Skin epidermis (tissue), 12 donors: ENCODE measurements at regions not wholly inside any gene's neighbourhood (a gene's known extent, or its start where the extent isn't known, plus 50 kb on each side); places are given as distances from the start of the nearest gene placed in this dataset.
A peak's percentile ranks its signal among the peaks of the same experiment; 100 is the strongest.

Experiments
- H3K27ac ChIP-seq, 21 experiments: fragments of 200-600 bp; sonication (generic) in 11 of 21; one replicate each; pipeline ENCODE4 v1.5.0; 2020; ENCODE audit warnings: mild to moderate bottlenecking in 3 of 21, inconsistent platforms in 2 of 21, moderate library complexity in 2 of 21
- H3K4me3 ChIP-seq, 7 experiments: fragments of 200-600 bp; sonication (generic) in 2 of 7; one replicate each; pipeline ENCODE4 v1.5.0; 2020; ENCODE audit warnings: inconsistent platforms in 2 of 7, mild to moderate bottlenecking in 2 of 7, moderate library complexity in 1 of 7

DNA sequence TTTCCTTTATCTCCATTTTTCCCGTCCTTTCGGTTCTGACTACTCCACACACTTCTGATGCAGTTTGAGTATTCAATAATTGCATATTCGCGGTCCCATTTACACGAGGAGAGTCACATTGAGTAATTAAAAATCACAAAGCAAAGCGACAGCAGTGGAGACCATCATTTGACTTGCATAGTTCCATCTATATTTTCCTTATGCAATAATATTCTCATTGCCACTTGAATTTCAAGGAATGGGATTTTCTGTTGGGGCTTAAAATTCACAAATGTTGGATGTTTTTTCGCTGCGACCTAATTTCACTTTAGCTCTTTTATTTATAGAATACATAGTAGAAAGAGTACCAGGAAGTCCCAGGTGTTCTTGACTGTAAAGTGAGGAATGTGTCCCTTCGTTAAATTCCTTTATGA is 186.8 kb downstream of the ZEB2 start:
- Histone ChIP-seq H3K27ac (peak overlapping the region in 17 of 21 experiments; percentile 36 to 96 (median 81)), H3K4me3 (peak overlapping the region; percentile 35 to 87 (median 66))

DNA sequence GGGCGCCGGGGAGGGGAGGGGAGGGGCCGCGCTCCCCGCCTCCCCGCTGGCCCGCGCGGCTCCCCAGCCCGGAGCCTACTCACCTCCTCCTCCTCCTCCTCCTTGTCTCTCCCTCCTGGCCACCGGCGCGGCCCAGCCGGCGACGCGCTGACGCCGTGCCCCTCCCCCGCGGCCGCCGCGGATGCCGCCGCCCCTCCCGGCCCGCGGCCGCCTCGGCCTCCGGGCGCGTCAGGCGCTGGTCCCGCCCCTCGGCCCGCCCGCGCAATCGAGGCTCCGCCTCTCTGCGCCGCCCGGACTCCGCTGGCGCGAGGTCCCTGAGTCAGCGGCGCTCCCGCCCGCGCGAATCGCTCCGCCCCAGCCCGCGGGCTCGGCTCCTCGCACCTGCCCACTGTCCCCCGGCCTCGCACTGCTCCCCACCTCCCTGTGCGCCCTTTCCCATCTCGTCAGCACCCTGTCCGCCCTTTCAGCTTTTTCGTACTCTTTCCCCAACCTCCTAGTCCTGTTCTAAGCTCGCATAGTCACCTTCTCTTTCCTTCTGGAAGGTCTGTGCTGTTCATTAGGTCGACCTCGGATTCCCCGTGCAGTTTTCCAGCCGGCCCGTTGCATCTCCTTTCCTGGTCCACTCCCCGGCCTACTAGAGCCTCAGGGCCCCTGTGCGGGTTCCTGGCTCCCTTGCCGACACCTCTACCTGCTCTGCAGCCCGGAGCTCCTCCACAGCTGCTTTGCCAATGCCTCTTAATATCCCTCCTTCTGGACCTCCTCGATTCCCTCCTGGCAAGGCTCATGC is 187.4 kb downstream of the ZEB2 start:
- peak overlapping the region; percentile 79 to 96 (median 91) for H3K27ac ChIP-seq
- H3K4me3 ChIP-seq: peak overlapping the region; percentile 64 to 94 (median 83)

DNA sequence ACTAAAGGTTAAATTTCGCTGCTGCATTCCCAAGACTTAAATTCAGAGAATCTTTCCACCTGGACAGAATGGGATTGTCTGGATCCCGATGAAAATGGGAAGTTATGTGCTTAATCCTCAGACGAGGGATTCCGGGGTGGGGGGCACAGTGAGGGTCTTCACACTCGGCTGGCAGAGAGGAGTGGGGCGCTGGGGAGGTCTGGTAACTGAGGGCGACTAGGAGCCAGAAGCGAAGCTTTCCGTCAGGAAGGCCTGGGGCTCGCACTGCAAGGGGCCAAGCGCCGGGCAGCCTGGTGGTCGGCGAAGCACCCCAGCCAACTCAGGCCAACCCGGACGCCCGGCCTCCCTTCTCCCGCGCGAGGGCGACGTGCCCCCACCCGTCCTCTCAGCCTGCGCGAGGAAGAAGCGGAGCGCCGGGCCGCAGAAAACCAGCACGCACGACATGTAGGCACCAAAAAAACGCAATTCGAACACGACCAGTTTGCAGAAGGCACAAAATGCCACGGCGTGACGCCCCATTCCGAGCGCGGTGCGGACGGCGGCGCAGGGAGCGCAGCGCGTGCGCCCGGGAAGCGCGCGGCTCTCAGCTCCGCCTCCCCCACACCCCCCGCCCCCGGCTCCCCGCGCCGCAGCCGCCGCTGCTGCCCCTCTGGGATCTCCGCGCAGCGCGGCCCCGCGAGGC is 188.1 kb downstream of the ZEB2 start:
- Histone ChIP-seq H3K4me3 (peak overlapping the region; percentile 64 to 94 (median 83)), H3K27ac (peak overlapping the region; percentile 79 to 96 (median 91))

DNA sequence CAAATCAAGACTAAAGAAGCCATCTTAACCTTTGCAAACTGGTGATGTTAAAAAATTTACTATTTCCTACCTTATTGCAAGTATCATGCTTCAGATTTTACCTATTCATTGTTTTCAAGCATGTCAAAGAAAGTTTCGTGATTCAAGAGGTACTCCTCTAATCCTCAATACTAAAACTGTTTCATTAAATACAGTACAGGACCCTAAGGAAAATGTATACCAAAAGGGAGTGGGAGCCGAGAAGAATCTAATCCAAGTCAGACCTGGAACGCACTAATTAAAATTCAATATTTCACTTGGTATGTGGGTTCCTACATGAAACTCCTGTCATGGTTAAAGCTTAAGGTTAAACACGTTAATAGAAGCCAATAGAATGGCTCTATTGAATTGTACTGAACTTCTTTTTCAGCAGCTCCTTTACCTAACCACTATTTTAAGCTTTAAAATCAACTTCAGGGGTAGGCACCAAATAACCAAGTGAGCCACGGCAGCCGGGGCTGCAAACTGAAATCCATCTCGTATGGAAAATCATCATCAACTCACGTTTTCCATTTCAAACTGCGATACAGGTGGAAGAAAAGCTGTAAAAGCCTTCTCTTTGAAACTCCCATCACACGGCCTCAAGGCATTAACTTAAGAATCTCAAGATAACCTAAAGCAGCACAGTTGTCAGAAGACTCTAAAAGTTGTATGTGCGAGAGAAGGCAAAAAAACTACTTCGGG is 188.8 kb downstream of the ZEB2 start:
- H3K27ac ChIP-seq: peak overlapping the region; percentile 79 to 96 (median 91)
- peak overlapping the region; percentile 64 to 94 (median 83) for H3K4me3 ChIP-seq

DNA sequence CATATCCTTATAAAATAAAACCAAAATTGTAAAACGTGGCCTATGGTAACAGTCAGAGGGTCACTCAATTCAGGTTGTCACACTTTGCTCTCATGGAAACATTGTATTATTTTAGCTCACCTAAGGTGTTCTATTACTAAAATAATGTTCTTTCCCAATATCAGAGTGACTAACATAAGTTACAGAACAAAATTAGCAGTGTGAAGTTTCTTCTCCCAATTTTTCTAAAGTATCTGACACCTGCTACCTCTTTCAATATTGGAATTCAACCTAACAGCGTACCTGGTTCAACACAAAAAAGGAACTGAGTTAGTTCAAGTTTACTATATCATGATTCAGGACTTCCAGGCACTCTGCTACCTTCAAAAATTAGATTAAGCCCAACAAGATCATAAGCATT is 190.4 kb downstream of the ZEB2 start:
- peak overlapping the region in 1 of 21 experiments; percentile 14 for H3K27ac ChIP-seq

DNA sequence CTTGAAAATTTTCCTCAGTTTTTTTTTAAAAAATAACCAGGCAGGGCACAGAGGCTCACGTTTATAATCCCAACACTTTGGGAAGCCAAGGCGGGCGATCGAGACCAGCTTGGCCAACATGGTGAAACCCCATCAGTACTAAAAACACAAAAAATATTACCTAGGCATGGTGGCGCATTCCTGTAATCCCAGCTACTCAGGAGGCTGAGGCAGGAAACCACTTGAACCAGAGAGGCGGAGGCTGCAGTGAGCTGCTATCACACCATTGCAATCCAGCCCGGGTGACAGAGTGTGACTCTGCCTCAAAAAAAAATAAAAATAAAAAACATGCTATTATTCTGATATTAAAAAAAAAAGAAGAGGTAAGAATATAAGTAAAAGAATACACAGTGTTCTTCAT is 191.0 kb downstream of the ZEB2 start:
- Histone ChIP-seq H3K27ac (peak overlapping the region in 3 of 21 experiments; percentile 3 to 14 (median 4)), H3K4me3 (no peak overlapping the region)

More for the DNA sequence above, 190.4 kb downstream of the ZEB2 start:
- no peak overlapping the region for H3K4me3 ChIP-seq

DNA sequence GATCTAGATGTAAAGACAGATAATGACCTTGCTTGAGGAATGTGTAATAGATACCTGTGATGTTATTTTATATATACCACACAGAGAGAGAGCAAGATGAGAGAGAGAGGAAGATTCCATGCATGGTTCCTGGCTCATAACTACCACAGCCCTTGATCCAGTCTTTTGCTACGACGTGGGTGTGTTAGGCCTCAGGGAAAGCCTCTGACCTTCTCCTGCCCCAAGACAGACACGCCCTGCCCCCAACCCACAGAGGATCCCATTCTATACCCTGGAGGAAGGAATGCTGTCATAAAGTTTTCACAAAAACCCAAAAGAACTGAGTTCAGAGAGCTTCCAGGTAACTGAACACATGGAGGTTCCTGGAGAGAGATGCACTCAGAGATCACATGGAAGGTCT is 193.1 kb downstream of the ZEB2 start:
- Histone ChIP-seq H3K4me3 (no peak overlapping the region), H3K27ac (no peak overlapping the region)

DNA sequence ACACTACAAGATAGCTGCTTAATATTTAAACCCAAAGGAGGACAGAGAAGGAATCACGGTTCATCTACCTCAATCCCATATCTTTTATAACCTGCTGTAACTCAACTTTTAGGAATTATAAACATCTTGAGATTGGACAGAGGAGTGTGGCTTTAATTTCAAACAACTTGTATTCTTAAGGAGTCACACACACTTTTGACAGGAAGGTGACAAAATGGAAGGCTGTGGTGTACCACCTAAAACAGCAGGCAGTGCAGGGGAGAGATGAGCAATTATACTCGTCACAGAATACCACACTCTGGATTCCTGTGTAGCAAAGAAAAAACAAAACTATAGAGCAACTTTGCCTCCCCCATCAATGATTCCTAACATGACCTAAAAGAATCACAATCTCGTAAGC is 194.8 kb downstream of the ZEB2 start:
- peak overlapping the region in 5 of 21 experiments; percentile 3 to 74 (median 35) for H3K27ac ChIP-seq
- H3K4me3 ChIP-seq: no peak overlapping the region

DNA sequence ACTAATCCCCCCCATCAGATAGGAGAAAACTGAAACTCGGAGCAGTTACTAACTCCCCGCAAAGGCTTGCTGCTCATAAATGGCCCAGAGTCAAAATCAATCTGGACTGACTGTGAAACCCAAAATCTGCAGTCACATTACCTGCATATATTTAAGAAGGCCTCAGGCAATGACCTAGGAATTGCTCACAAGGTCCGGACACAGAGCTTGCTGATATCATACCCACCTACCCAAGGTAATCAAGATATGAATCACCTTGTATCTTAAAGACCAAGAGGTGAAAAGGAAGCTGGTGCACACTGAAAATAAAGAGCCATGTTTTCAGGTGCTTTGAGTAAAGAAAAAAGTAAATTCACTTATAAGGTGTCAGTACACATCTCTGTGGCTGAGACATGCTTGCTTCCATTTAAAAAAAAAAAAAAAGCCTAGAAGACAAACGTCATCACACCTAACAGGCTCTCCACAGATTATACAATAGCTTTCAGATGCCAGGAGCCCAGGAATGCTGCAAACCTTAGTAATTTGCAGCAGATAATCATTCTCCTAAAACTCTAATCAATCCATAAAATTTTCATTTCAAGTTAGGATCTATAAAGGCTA is 195.4 kb downstream of the ZEB2 start:
- H3K27ac ChIP-seq: peak overlapping the region in 5 of 21 experiments; percentile 3 to 74 (median 35)
- no peak overlapping the region for H3K4me3 ChIP-seq

DNA sequence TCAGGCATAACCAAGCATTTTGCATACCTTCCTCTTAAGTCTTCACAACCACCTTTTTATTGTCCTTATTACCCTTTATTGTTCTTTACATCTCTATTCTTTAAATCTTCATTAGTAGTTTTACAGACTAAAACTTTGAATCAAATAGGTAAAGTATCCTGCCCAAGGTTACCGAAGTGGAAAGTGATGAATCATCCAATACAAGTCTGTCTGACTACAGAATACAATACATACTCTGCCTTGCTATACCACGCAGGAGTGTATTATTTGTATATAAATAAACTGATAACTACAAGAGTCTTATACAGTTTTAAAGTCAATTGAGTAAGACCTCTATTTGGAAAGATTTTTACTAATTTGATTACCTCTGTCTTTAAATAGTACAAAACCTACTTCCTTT is 196.0 kb downstream of the ZEB2 start:
- H3K27ac ChIP-seq: peak overlapping the region in 2 of 21 experiments; percentile 3 to 74
- H3K4me3 ChIP-seq: no peak overlapping the region

DNA sequence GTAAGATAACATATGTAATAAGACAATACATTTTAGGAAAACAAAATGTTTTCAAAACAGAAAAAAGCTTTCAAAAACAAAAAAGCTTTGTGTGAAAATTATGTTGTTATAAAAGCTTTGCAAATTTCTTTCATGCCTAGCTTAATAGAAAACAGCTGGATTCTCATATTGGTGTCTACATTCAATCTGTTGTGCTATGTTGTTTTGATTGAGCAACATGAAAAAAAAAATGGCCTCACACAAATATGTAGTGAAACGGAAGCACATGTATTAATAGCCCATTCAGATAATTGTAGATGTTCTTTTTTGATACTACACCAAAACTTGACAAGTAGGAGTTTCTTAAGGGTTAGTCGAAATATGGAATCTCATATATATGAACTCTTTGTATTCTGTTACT is 197.5 kb downstream of the ZEB2 start:
- peak overlapping the region in 2 of 21 experiments; percentile 10 to 48 for H3K27ac ChIP-seq

DNA sequence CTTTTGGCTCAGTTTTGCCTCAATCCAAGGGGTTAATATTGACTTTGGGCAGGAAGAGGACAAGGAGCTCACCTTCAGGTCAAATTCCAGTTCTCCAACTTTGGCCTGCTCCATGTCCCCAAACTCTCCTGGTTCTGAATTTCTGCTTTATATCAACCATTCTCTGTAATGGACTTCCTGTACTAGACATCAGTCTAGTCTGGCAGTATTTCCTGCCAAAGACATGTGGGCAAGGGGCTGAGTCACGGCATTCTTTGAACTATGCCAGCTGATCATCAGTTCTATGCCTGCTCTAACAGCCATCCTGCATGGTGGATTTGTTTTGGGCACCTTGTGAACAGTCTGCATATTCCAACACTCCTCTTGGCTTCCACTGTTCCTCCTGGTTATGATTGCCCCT is 199.4 kb downstream of the ZEB2 start:
- H3K27ac ChIP-seq: peak overlapping the region in 7 of 21 experiments; percentile 4 to 48 (median 35)
- no peak overlapping the region for H3K4me3 ChIP-seq

More for the DNA sequence above, 197.5 kb downstream of the ZEB2 start:
- H3K4me3 ChIP-seq: no peak overlapping the region

DNA sequence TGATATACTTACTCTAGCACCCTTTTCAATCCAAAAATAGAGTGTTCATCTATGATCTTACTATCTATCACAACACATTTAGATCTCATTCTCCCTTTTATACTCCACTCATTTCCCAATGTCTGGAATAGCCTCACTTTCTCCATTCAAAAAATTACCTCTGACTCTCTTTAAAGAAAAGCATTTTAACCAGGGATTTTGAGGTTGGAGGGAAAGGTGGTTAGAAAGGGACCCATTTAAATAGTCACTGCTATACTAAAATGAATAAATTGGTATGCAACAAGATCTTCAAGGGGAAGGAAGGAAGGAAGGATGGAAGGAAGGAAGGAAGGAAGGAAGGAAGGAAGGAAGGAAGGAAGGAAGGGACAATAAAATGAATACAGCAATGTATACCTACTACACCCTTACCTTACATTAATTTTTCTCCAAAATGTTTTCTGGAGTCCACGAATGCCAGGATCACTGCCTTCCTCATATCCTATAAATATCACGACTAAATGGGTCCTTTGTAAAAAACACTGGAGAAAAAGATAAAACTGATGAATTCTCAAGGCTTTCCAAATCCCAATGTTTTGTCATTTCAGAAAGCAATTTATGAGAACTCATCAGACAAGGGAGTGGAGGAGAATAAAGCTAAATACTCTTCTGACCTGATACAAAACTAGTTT is 202.7 kb downstream of the ZEB2 start:
- no peak overlapping the region for H3K4me3 ChIP-seq
- H3K27ac ChIP-seq: no peak overlapping the region

DNA sequence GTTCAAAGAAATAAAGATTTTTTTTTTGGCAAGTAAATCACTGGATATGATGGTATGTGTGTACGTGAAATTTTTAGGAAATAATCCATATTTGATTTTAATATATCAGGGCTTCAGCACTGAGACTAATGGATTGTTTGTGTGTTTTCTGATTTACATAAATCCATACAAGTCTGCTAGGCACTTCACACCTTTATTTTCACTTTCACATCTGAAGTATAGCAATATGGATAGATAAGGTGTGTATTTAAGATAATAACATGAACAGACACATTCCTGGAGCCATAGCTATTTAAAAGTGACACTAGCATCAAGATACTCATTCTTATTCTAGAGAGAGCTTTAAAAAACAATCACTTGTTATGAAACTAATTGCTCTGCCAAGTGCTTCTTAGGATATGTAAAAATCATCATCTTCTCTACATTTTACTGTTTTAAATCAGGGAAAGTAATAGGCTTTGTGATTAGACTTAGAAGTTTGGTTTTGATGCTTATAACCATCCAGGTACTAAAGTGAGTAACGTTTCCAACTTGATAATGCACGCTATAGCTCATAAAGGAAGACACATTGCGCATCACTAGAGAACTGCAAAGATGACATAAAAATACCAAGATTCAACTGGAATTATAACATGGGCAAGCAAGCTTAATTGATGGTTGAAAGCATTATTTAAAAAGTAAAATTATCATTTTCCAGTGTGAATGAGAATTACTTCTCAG is 208.9 kb downstream of the ZEB2 start:
- no peak overlapping the region for H3K27ac ChIP-seq
- H3K4me3 ChIP-seq: no peak overlapping the region

DNA sequence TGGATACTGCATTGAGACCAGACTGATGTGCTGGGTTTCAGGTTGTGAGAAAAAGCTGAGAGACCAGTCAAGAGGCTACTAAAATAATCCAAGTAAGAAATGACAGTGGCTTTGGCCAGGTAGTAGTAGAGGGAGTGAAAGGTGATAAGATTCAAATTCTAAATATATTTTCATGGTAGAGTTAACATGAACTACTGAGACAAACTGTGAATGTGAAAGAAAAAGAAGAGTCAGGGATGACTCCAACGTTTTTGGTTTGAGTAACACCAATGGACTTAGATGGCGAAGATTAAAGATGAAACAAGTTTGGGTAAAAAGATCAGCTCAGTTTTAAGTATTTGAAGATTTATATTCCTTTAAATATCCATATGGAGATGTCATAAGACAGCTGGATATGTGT is 209.4 kb downstream of the ZEB2 start:
- H3K4me3 ChIP-seq: no peak overlapping the region
- H3K27ac ChIP-seq: no peak overlapping the region

DNA sequence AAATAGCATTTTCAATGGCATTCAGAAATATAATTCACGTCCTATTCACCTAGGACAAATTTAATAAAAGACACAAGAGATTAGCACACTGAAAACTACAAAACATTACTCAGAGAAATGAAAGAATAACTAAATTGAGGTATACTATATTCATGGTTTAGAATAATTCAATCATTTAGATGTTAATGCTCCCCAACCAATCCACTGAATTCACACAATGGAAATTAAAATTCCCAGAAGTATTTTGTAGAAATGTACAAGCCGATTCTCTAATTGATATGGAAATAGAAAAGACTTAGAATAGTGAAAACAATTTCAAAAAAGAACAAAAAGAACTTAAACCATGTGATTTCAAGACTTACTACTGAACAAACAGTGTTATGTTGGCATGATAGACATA is 212.2 kb downstream of the ZEB2 start:
- no peak overlapping the region for H3K27ac ChIP-seq
- no peak overlapping the region for H3K4me3 ChIP-seq

DNA sequence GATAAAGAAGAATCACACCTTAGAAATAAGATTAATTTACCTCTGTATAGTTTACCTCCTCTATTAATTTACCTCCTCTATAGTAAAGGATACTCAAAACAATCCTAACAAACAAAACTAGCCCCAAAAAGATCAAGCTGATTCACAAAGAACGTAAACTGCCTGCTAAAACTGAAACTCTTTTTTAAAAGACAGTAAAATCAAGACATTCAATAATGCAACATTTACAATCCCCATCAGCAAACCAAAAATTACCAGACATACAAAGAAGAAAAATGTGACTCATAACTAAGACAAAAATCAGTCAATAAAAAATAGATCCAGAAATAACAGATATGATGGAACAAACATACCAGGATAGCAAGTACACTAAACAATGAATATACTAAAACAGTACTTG is 215.7 kb downstream of the ZEB2 start:
- Histone ChIP-seq H3K27ac (no peak overlapping the region), H3K4me3 (no peak overlapping the region)

DNA sequence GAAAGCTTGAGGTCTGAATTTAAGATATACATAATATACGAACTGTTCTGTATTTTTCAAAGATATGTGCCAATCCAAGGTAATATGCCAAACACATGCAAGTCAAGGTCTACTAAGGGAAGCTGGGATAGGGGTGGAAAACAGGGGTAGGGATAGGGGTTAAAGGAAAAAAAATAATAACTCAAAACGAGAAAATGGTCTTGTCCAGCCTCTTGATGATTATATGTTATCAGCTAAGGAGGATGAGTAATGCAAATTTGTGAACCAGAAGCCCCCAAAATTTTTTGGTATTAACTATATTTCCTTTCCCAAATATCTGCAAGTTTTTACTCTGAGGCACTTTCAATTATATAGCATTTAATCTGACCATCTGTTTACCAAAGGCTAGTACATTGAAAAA is 219.3 kb downstream of the ZEB2 start:
- Histone ChIP-seq H3K4me3 (no peak overlapping the region), H3K27ac (no peak overlapping the region)

DNA sequence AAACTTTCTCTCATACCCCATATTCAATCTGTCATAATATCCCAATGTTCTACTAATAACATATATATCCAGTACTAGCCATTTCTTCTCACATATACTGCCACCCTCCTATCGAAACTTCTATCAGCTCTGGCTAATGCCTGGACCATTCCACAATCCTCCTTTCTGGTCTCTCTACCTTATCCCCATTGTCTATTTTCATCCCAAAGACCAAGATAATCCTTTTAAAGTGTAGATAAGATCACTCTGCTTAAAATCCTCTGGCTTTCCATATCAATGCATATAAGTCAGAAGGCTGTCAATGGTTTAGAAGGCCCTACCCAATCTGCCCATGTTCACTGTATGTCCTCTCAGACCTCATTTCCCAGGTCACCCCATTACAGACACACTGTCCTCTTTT is 229.6 kb downstream of the ZEB2 start:
- Histone ChIP-seq H3K27ac (no peak overlapping the region), H3K4me3 (no peak overlapping the region)
